ENCODE measurements at regions not wholly inside any gene's neighbourhood (a gene's known extent, or its start where the extent isn't known, plus 50 kb on each side); places are given as distances from the start of the nearest gene placed in this dataset.

- Mint-ChIP-seq H3K4me3 (no peak overlapping the region), H3K36me3 (no peaks in the 10 kb centered on the region), H3K4me1 (no peaks in the 10 kb centered on the region), H3K27me3 (ENCODE audit: low read depth) (no peaks in the 10 kb centered on the region), H3K9me3 (no peaks in the 10 kb centered on the region), H3K27ac (no peak overlapping the region)
- ChIA-PET CTCF (no interaction called here), POLR2A (no interaction called here)
- no peak for ATAC-seq
- TF ChIP-seq, protein P1, sequence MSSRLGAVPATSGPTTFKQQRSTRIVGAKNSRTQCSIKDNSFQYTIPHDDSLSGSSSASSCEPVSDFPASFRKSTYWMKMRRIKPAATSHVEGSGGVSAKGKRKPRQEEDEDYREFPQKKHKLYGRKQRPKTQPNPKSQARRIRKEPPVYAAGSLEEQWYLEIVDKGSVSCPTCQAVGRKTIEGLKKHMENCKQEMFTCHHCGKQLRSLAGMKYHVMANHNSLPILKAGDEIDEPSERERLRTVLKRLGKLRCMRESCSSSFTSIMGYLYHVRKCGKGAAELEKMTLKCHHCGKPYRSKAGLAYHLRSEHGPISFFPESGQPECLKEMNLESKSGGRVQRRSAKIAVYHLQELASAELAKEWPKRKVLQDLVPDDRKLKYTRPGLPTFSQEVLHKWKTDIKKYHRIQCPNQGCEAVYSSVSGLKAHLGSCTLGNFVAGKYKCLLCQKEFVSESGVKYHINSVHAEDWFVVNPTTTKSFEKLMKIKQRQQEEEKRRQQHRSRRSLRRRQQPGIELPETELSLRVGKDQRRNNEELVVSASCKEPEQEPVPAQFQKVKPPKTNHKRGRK (CRISPR knock-in tag; IDR thresholded peaks at IDR 0.05; ENCODE audit: borderline replicate concordance) = no peak
- no peak for TF ChIP-seq NR1H2 (CRISPR knock-in tag; IDR thresholded peaks at IDR 0.05)
- TF ChIP-seq JAZF1 (CRISPR knock-in tag; IDR thresholded peaks at IDR 0.05) = no peak
- TF ChIP-seq MXD4 (CRISPR knock-in tag; IDR thresholded peaks at IDR 0.05; ENCODE audit: borderline replicate concordance) = no peak
- no peak for TF ChIP-seq GTF2I (CRISPR knock-in tag; conservative IDR thresholded peaks at IDR 0.05)
- no peak for TF ChIP-seq ZSCAN18 (CRISPR knock-in tag; IDR thresholded peaks at IDR 0.05)
- DNase-seq (ENCODE audit: low spot score) = no peak
These were observed 123.2 kb upstream of the BANK1 start for GRCh38 chr4:101667348-101667747.

DNA sequence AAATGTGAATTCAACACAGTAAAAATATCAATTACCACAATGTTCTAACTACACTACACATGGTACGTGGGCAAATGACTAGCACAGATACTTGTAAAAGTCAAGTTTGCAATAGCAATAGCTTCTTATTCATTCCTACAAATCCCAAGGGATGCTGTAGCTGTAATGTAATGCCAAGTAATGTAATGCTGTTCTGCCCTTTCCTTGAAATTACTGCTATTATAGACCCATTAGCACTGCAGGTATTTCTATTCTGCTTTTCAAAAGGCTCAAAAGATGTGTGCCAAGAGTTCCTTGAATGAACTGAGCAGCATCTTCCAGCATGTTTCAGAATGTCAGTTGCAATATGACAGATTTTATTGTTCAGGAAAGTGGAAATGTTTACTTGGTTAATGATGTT, 129.9 kb upstream of the BANK1 start:
- ATAC-seq (no peak), DNase-seq (ENCODE audit: low spot score) (no peak)
- ChIA-PET POLR2A (no interaction called here), CTCF (interaction anchor here (0.6 kb wide), 1 partner anchor 290 kb away, joined by 3 read pairs; no protein-coding TSS in a partner anchor)
- Mint-ChIP-seq H3K4me1 (no peaks in the 10 kb centered on the region), H3K27ac (no peak overlapping the region), H3K27me3 (ENCODE audit: low read depth) (no peaks in the 10 kb centered on the region), H3K4me3 (no peak overlapping the region), H3K9me3 (no peaks in the 10 kb centered on the region), H3K36me3 (no peaks in the 10 kb centered on the region)
- no peak for TF ChIP-seq AFF4 (CRISPR knock-in tag; IDR thresholded peaks at IDR 0.05; ENCODE audit: borderline replicate concordance)
- no peak for TF ChIP-seq ZNF121 (CRISPR knock-in tag; IDR thresholded peaks at IDR 0.05)
- TF ChIP-seq, protein P2, sequence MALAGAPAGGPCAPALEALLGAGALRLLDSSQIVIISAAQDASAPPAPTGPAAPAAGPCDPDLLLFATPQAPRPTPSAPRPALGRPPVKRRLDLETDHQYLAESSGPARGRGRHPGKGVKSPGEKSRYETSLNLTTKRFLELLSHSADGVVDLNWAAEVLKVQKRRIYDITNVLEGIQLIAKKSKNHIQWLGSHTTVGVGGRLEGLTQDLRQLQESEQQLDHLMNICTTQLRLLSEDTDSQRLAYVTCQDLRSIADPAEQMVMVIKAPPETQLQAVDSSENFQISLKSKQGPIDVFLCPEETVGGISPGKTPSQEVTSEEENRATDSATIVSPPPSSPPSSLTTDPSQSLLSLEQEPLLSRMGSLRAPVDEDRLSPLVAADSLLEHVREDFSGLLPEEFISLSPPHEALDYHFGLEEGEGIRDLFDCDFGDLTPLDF (CRISPR knock-in tag; IDR thresholded peaks at IDR 0.05) = no peak
- no peak for TF ChIP-seq FOXJ3 (CRISPR knock-in tag; IDR thresholded peaks at IDR 0.05; ENCODE audit: borderline replicate concordance)
- no peak for TF ChIP-seq OVOL2 (CRISPR knock-in tag; IDR thresholded peaks at IDR 0.05; ENCODE audit: borderline replicate concordance)

DNA sequence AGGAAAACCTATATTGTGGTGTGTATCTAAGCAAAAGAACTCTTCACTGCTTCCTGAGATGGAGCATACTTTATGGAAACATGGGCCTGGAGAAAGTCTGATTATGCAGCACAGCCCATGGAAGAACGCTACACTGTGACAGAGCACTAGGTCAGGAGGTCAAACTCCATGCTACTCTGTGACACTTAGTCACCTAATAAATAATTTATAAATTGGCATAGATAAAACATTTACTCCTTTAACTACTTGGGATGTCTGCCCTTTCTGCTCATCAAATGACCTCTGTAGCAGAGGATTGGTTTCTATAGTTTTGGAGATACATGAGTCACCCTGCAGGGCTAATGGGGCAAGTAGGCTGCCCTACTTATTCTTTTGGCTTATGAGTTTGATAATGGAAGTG, 134.7 kb upstream of the BANK1 start:
- CTCF ChIA-PET = no interaction called here
- no peak for TF ChIP-seq ATF6 (CRISPR knock-in tag; IDR thresholded peaks at IDR 0.05)
- POLR2A ChIA-PET = no interaction called here
- ATAC-seq (no peak), DNase-seq (ENCODE audit: low spot score) (no peak)
- Mint-ChIP-seq H3K27me3 (ENCODE audit: low read depth) (no peaks in the 10 kb centered on the region), H3K4me1 (no peaks in the 10 kb centered on the region), H3K4me3 (no peak overlapping the region), H3K9me3 (no peaks in the 10 kb centered on the region), H3K27ac (no peak overlapping the region), H3K36me3 (no peaks in the 10 kb centered on the region)
